ENCODE measurements at regions not wholly inside any gene's neighbourhood (a gene's known extent, or its start where the extent isn't known, plus 50 kb on each side); places are given as distances from the start of the nearest gene placed in this dataset.

GRCh38 chr1:60639287-60639686 lies 443.1 kb upstream of the NFIA start:
- Mint-ChIP-seq H3K9me3 (peaks cover 0 to 19% (median 5%) of the 10 kb centered on the region in 7 donors), H3K27ac (no peak overlapping the region), H3K36me3 (no peaks in the 10 kb centered on the region), H3K4me3 (no peak overlapping the region), H3K27me3 (ENCODE audit: low read depth in 3 of 3) (no peaks in the 10 kb centered on the region), H3K4me1 (no peaks in the 10 kb centered on the region)
- no peak overlapping the region for H3K4me3 ChIP-seq (replicated peaks in 1 of 3; ENCODE audit: low read depth in 2 of 3, low read length in 3 of 3)
- no peaks in the 10 kb centered on the region for H3K9me3 ChIP-seq (replicated peaks in 1 of 2; ENCODE audit: control insufficient read depth in 1 of 2, insufficient read depth in 1 of 2, low read length in 2 of 2)
- no peaks in the 10 kb centered on the region for H3K4me1 ChIP-seq (ENCODE audit: control insufficient read depth in 1 of 2, insufficient read depth in 2 of 2, low read length in 2 of 2)
- H3K79me2 ChIP-seq (ENCODE audit: insufficient read depth, low read length): no peaks in the 10 kb centered on the region
- no peak overlapping the region for H3K27ac ChIP-seq (ENCODE audit: low read depth in 1 of 2, low read length in 2 of 2)
- H3K4me2 ChIP-seq (replicated peaks; ENCODE audit: extremely low read depth, low read length, poor library complexity, severe bottlenecking): no peak overlapping the region
- intact Hi-C loops (cut with micrococcal nuclease): no loop called here
- H2AFZ ChIP-seq (ENCODE audit: insufficient read depth, low read depth, low read length, poor library complexity, severe bottlenecking): no peak overlapping the region
- no peak for DNase-seq
- H3K27me3 ChIP-seq (ENCODE audit: control insufficient read depth in 2 of 2, insufficient read depth in 2 of 2, low read length in 2 of 2): no peaks in the 10 kb centered on the region
- no peak overlapping the region for H3K9ac ChIP-seq (ENCODE audit: insufficient read depth, low read length, poor library complexity, severe bottlenecking)
- no peak for TF ChIP-seq CTCF (IDR thresholded peaks at IDR 0.05)
- no peaks in the 10 kb centered on the region for H4K20me1 ChIP-seq (ENCODE audit: insufficient read depth, low read length)
- no peaks in the 10 kb centered on the region for H3K36me3 ChIP-seq (replicated peaks in 1 of 2; ENCODE audit: control insufficient read depth in 1 of 2, insufficient read depth in 2 of 2, low read length in 2 of 2)

GRCh38 chr1:60637651-60638050 lies 444.7 kb upstream of the NFIA start:
- Mint-ChIP-seq H3K36me3 (no peaks in the 10 kb centered on the region), H3K27me3 (ENCODE audit: low read depth in 3 of 3) (no peaks in the 10 kb centered on the region), H3K4me3 (no peak overlapping the region), H3K27ac (no peak overlapping the region), H3K9me3 (peaks cover 0 to 19% (median 7%) of the 10 kb centered on the region in 7 donors), H3K4me1 (no peaks in the 10 kb centered on the region)
- no peak overlapping the region for H3K9ac ChIP-seq (ENCODE audit: insufficient read depth, low read length, poor library complexity, severe bottlenecking)
- H3K4me3 ChIP-seq (replicated peaks in 1 of 3; ENCODE audit: low read depth in 2 of 3, low read length in 3 of 3): no peak overlapping the region
- no peak overlapping the region for H3K27ac ChIP-seq (ENCODE audit: low read depth in 1 of 2, low read length in 2 of 2)
- TF ChIP-seq CTCF (IDR thresholded peaks at IDR 0.05): no peak
- intact Hi-C loops (cut with micrococcal nuclease): no loop called here
- no peaks in the 10 kb centered on the region for H4K20me1 ChIP-seq (ENCODE audit: insufficient read depth, low read length)
- H3K9me3 ChIP-seq (replicated peaks in 1 of 2; ENCODE audit: control insufficient read depth in 1 of 2, insufficient read depth in 1 of 2, low read length in 2 of 2): no peaks in the 10 kb centered on the region
- H3K4me2 ChIP-seq (replicated peaks; ENCODE audit: extremely low read depth, low read length, poor library complexity, severe bottlenecking): no peak overlapping the region
- no peak overlapping the region for H2AFZ ChIP-seq (ENCODE audit: insufficient read depth, low read depth, low read length, poor library complexity, severe bottlenecking)
- no peaks in the 10 kb centered on the region for H3K79me2 ChIP-seq (ENCODE audit: insufficient read depth, low read length)
- no peaks in the 10 kb centered on the region for H3K4me1 ChIP-seq (ENCODE audit: control insufficient read depth in 1 of 2, insufficient read depth in 2 of 2, low read length in 2 of 2)
- no CpG with 5 or more reads among the region's 1 CpG for WGBS (ENCODE audit: insufficient coverage)
- no peak for DNase-seq
- no peaks in the 10 kb centered on the region for H3K36me3 ChIP-seq (replicated peaks in 1 of 2; ENCODE audit: control insufficient read depth in 1 of 2, insufficient read depth in 2 of 2, low read length in 2 of 2)
- no peaks in the 10 kb centered on the region for H3K27me3 ChIP-seq (ENCODE audit: control insufficient read depth in 2 of 2, insufficient read depth in 2 of 2, low read length in 2 of 2)
